Activated naive CD8-positive, alpha-beta T cell treated with anti-CD3 and anti-CD28 coated beads, Interleukin-2, amount 50 U/mL, for 24 hours (primary cell): ENCODE measurements at regions not wholly inside any gene's neighbourhood (a gene's known extent, or its start where the extent isn't known, plus 50 kb on each side); places are given as distances from the start of the nearest gene placed in this dataset.

Source experiments
- ATAC-seq: fragments of 150-1000 bp; cut with Tn5 transposase; one replicate; pipeline ENCODE4 v1.10.0; 2021
- DNase-seq: peaks from one replicate; pipeline ENCODE4 v3.0.0; 2021
- H3K27ac Mint-ChIP-seq: one replicate; pipeline ENCODE4 v1.8.0; 2021; ENCODE audit warnings: mild to moderate bottlenecking, mixed read lengths
- H3K27me3 Mint-ChIP-seq: one replicate; pipeline ENCODE4 v1.8.0; 2021; ENCODE audit warnings: mixed read lengths
- H3K36me3 Mint-ChIP-seq: one replicate; pipeline ENCODE4 v1.8.0; 2021; ENCODE audit warnings: low read depth, mixed read lengths
- H3K4me1 Mint-ChIP-seq: one replicate; pipeline ENCODE4 v1.8.0; 2021; ENCODE audit warnings: mixed read lengths
- H3K4me3 Mint-ChIP-seq: one replicate; pipeline ENCODE4 v1.8.0; 2021; ENCODE audit warnings: mild to moderate bottlenecking, moderate library complexity, mixed read lengths
- H3K9me3 Mint-ChIP-seq: one replicate; pipeline ENCODE4 v1.8.0; 2021; ENCODE audit warnings: mixed read lengths

DNA sequence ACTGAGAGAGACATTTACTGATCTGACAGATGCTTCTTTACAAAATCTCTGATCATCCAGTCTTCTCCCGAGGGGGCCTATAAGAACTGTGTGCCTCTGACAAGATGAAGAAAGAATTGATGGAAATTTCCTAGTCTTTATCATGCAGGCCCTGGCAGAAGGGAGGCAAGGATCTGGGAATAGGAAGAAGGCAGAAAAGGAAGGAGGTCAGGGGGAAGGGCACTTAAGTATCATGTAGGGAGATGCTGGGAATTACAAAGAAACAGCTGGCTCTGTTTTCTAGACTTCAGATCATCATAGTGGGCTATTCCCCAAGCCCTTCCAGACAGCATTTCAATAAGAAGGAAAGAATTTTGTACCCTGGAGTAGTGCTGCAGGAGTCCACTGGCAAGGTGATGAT is 243.3 kb upstream of the MOCS1 start:
- DNase-seq: no peak
- no peaks in the 10 kb centered on the region for H3K36me3 Mint-ChIP-seq
- H3K4me3 Mint-ChIP-seq: no peak overlapping the region
- H3K9me3 Mint-ChIP-seq: no peaks in the 10 kb centered on the region
- peaks cover 14% of the 10 kb centered on the region for H3K27me3 Mint-ChIP-seq
- ATAC-seq: no peak
- no peaks in the 10 kb centered on the region for H3K4me1 Mint-ChIP-seq
- H3K27ac Mint-ChIP-seq: no peak overlapping the region

DNA sequence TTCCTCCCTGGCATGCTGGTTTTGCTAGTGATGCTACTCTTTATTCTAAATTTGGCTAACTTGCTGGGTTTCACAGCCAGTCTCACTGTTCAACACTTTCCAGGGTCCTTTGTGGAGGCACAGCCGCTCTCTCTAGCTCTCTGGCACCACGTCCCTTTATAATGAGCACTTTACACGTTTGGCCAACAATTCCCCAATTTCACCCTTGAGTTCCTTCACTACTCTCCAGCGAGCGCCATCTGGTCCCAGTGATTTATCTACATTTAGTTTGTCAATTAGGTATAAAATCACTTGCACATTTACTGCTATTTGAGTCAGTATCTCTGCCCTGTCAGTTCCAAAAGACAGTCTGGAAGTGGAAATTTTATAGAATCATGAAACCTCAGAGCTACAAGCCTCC is 241.9 kb upstream of the MOCS1 start:
- H3K4me1 Mint-ChIP-seq: no peaks in the 10 kb centered on the region
- H3K36me3 Mint-ChIP-seq: no peaks in the 10 kb centered on the region
- no peaks in the 10 kb centered on the region for H3K9me3 Mint-ChIP-seq
- DNase-seq (no peak), ATAC-seq (no peak)
- H3K27me3 Mint-ChIP-seq: peaks cover 16% of the 10 kb centered on the region
- H3K27ac Mint-ChIP-seq: no peak overlapping the region
- no peak overlapping the region for H3K4me3 Mint-ChIP-seq

DNA sequence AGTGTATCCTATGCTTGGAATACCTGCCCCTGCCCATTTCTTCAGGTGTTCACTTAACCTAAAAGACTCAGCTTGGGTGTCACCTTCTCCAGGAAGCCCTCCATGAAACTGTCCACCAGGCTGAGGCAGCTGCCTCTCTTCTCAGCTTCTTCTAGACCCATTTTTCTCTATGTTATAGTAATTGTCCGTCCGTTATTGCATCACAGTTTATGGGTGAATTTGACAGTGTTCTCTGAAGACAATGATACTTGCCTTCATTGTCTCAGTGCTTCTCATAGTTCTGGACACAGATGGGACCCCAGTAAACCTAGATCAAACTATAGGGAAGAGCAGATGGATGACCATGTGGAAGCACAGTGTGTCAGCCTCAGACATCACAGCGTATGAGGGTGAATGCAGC is 238.0 kb upstream of the MOCS1 start:
- Mint-ChIP-seq H3K27ac (no peak overlapping the region), H3K9me3 (no peaks in the 10 kb centered on the region), H3K36me3 (no peaks in the 10 kb centered on the region), H3K4me1 (no peaks in the 10 kb centered on the region), H3K27me3 (peaks cover 17% of the 10 kb centered on the region), H3K4me3 (no peak overlapping the region)
- DNase-seq: no peak
- ATAC-seq: no peak

DNA sequence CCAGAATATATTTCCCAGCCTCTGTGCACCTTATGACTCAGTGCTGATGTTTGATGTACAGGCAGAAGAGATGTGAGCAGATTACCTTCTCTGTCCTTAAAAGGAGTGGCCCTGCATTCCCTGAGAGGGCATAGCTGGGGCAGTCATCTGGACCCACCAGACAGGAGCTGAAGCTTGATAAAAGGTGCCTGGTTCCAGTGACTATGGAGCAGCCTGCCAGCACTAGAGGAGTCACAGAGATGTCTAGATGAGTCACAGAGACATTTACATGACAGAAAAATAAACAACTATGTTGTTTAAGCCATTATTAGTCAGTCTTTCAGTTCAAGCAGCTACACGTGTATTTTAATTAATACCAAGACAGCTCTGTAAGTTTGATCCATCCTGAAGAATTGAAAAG is 237.1 kb upstream of the MOCS1 start:
- no peaks in the 10 kb centered on the region for H3K4me1 Mint-ChIP-seq
- H3K27ac Mint-ChIP-seq: no peak overlapping the region
- ATAC-seq (no peak), DNase-seq (no peak)
- peaks cover 15% of the 10 kb centered on the region for H3K27me3 Mint-ChIP-seq
- no peaks in the 10 kb centered on the region for H3K9me3 Mint-ChIP-seq
- H3K36me3 Mint-ChIP-seq: no peaks in the 10 kb centered on the region
- no peak overlapping the region for H3K4me3 Mint-ChIP-seq

DNA sequence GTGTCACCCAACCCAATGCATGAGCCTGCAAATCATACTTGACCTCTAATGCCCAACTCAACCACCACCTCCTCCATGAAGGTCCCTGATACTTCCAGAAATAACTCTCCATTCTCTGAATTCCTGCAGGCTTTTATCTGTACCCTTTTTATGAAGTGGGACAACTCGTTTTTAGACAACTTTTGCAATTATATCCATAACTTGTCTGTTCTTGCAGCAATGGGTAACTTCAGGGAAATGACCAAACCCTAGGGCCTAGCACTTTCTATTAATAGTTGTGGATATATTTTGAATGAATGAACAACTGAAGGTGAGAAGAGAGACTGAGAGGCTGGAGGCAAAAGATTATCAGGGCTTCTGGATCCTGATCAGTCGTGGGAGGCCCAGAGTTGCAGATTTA is 236.6 kb upstream of the MOCS1 start:
- Mint-ChIP-seq H3K36me3 (no peaks in the 10 kb centered on the region), H3K4me1 (no peaks in the 10 kb centered on the region), H3K27ac (no peak overlapping the region), H3K27me3 (peaks cover 15% of the 10 kb centered on the region), H3K4me3 (no peak overlapping the region), H3K9me3 (no peaks in the 10 kb centered on the region)
- no peak for DNase-seq
- no peak for ATAC-seq

DNA sequence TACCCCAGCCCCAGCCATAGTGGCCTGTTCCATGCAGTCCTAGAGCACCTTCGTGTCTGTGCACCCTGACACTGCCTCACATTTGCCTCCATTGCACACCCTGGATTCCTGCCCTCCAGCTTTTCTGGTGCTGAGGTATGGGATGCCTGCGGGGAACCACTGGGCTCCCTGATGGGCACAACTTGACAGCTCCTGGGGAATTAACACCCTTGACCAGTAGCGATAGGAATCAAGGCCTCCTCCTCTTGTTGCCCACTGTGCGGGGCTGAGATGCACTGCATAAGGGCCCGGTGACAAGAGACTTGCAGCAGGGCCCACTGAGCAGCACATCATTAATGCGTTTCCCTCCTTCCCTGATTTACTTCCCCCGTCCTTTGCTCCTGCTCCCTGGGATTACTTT is 235.6 kb upstream of the MOCS1 start:
- DNase-seq: no peak
- no peak overlapping the region for H3K27ac Mint-ChIP-seq

DNA sequence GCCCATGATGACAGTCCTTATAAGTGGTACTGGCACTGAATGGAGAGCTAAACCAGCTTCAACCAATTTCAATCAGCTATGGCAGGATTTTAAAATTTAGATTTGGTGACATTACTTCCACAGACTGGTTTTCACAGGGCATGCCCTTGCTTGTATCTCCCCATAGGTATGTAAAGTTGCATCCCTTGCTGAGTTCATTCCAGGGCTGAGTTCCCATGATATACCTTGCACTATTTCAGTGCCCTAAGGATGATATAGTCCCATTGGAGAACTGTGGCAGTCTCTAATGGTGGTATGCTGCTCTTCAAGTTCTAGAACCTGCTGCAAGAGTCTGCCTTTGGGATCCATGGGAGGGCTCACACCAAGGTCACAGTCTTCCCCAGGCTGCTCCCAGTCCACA is 232.7 kb upstream of the MOCS1 start:
- Mint-ChIP-seq H3K36me3 (no peaks in the 10 kb centered on the region), H3K9me3 (no peaks in the 10 kb centered on the region), H3K27me3 (peaks cover 8% of the 10 kb centered on the region), H3K4me3 (no peak overlapping the region), H3K27ac (no peak overlapping the region), H3K4me1 (no peaks in the 10 kb centered on the region)
- ATAC-seq (no peak), DNase-seq (no peak)

More for the DNA sequence above, 235.6 kb upstream of the MOCS1 start:
- H3K4me1 Mint-ChIP-seq: no peaks in the 10 kb centered on the region
- no peak for ATAC-seq
- H3K9me3 Mint-ChIP-seq: no peaks in the 10 kb centered on the region
- H3K4me3 Mint-ChIP-seq: no peak overlapping the region
- no peaks in the 10 kb centered on the region for H3K36me3 Mint-ChIP-seq
- peaks cover 10% of the 10 kb centered on the region for H3K27me3 Mint-ChIP-seq

DNA sequence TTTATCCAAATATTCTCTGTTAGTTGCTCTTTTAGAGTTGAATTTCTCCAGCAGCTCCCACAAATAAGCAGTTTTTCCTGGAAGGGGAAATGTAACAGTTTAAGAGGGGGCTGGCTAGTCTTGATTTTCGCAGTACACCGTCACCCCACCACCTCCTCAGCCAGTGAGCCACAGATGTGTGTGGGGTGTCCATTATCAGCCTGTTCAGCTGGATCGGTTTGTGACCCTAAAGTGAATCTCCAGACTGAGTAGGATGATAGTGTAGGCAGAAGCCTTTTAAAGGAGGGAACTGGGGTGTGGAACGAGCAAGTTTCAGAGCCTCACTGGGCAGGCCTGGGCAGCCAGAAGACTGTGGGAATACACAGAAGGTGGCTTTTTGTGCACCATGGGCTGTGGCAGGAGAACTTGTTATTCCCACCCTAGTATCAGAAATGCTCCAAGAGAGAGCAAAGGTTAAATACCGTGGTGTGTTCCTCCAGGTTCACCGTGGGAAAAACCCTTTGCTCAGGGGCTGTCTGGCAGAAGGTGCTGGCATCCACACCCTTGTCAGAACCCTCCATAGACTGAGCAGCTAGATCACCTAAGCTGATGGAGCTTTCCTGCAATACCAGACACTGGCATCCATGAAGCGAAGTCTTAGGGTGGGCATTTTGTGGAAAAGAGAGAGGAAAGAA is 230.9 kb upstream of the MOCS1 start:
- no peak for ATAC-seq
- H3K36me3 Mint-ChIP-seq: no peaks in the 10 kb centered on the region
- DNase-seq: no peak
- no peak overlapping the region for H3K27ac Mint-ChIP-seq
- H3K4me3 Mint-ChIP-seq: no peak overlapping the region
- H3K4me1 Mint-ChIP-seq: no peaks in the 10 kb centered on the region
- peaks cover 7% of the 10 kb centered on the region for H3K27me3 Mint-ChIP-seq
- H3K9me3 Mint-ChIP-seq: no peaks in the 10 kb centered on the region

DNA sequence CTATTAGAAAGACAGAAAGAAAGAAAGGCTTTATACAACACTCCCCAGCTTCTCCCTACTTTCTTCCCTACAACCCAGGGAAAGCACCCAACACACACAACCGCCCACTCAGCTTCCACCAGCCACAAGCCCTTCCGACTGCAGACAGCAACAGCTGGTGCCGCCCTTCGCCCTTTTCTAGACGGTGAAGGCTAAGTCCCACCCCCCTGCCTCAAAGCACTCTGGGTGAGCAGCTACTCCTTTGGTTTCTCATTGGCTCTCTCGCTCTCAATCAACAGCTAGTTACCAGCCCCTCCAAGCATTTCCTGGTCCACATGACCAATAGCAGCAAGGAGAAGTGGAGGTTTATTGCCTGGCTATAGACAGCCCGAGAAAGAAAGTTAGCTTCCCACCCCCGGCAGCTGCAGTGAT is 230.1 kb upstream of the MOCS1 start:
- Mint-ChIP-seq H3K27ac (no peak overlapping the region), H3K4me3 (no peak overlapping the region), H3K36me3 (no peaks in the 10 kb centered on the region), H3K4me1 (no peaks in the 10 kb centered on the region), H3K9me3 (no peaks in the 10 kb centered on the region), H3K27me3 (peaks cover 5% of the 10 kb centered on the region)
- no peak for ATAC-seq
- no peak for DNase-seq

DNA sequence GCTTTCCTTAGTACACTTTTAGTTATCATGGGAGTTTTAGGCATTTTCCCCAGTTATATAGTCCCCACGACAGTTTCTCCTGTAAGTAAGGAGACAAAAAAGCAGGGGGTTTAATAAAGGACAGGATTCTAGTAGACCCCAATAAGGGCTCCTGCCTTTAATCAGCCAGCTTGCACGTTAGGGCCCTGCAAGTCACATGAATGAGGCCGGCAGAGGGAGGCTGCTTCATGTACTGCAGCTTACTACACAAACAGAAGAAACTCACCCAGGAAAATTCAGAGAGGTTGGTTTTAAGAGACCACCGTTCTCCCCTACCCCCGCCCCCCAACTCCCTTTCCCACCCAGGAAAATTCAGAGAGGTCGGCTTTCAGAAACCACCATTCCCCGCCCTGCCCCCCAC is 229.7 kb upstream of the MOCS1 start:
- ATAC-seq: no peak
- H3K27ac Mint-ChIP-seq: no peak overlapping the region
- no peak overlapping the region for H3K4me3 Mint-ChIP-seq
- no peaks in the 10 kb centered on the region for H3K4me1 Mint-ChIP-seq
- H3K27me3 Mint-ChIP-seq: peaks cover 5% of the 10 kb centered on the region
- H3K36me3 Mint-ChIP-seq: no peaks in the 10 kb centered on the region
- DNase-seq: no peak
- no peaks in the 10 kb centered on the region for H3K9me3 Mint-ChIP-seq

DNA sequence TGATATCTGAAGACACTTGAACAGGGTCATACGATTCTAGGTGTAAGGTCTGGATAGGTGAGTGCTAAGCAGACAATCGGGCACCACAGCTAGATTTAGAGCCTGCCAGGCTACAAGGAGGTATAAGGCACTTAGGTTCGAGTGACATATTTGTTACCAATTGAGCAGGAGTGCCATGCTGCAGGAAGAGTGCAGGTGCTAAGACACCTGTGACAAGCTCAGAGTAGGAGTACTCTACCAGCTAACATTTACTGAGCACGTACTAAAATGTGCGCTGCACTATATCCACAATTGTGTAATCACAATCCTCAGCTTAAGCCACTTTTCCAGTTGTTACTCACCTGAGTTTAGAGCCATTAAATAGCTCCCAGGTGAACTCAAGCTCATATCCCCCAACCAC is 227.8 kb upstream of the MOCS1 start:
- Mint-ChIP-seq H3K27ac (no peak overlapping the region), H3K4me3 (no peak overlapping the region), H3K27me3 (no peaks in the 10 kb centered on the region), H3K9me3 (no peaks in the 10 kb centered on the region), H3K36me3 (no peaks in the 10 kb centered on the region), H3K4me1 (no peaks in the 10 kb centered on the region)
- no peak for DNase-seq
- ATAC-seq: no peak

DNA sequence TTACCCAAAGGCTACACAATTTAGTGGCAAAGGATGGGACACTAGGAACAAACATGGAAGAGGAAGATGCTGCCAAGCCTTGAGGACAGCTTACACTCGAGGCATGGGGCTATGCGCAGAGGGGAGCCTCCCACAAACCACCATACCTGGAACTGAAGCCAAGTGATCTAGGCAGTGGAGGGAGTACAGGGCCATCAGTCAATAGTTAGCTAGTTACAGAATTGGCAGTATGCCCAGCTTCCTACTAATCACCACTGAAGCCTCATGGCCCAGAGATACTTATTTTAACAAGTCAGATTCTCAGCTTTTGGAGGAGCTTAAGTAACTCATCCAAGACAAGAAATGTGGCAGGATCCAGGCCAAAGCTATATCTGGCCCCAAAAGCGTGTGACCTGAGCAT is 226.6 kb upstream of the MOCS1 start:
- ATAC-seq (no peak), DNase-seq (no peak)
- H3K27ac Mint-ChIP-seq: no peak overlapping the region
- no peak overlapping the region for H3K4me3 Mint-ChIP-seq
- no peaks in the 10 kb centered on the region for H3K4me1 Mint-ChIP-seq
- H3K27me3 Mint-ChIP-seq: peaks cover 2% of the 10 kb centered on the region
- H3K36me3 Mint-ChIP-seq: no peaks in the 10 kb centered on the region
- H3K9me3 Mint-ChIP-seq: no peaks in the 10 kb centered on the region

DNA sequence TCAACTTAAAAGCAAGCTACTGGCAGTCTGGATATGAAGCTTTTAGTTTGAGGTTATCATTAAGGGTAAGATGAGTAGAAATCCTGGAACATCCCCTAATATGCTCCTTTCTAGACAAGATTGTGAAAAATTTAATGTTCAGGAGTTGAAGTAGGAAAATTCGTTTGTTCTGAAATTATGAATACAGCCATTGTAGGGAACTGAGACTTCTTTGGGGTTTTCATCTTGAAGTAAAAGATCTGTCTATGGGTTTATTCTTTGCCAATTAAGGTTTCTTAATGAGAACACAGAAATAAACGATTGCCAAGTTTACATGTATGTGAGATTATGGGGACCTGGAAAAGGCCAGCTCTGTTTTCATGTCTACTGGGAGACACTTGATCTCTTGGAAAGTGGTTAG is 225.6 kb upstream of the MOCS1 start:
- ATAC-seq (no peak), DNase-seq (no peak)
- Mint-ChIP-seq H3K36me3 (no peaks in the 10 kb centered on the region), H3K4me1 (no peaks in the 10 kb centered on the region), H3K4me3 (no peak overlapping the region), H3K27me3 (peaks cover 7% of the 10 kb centered on the region), H3K9me3 (no peaks in the 10 kb centered on the region), H3K27ac (no peak overlapping the region)

DNA sequence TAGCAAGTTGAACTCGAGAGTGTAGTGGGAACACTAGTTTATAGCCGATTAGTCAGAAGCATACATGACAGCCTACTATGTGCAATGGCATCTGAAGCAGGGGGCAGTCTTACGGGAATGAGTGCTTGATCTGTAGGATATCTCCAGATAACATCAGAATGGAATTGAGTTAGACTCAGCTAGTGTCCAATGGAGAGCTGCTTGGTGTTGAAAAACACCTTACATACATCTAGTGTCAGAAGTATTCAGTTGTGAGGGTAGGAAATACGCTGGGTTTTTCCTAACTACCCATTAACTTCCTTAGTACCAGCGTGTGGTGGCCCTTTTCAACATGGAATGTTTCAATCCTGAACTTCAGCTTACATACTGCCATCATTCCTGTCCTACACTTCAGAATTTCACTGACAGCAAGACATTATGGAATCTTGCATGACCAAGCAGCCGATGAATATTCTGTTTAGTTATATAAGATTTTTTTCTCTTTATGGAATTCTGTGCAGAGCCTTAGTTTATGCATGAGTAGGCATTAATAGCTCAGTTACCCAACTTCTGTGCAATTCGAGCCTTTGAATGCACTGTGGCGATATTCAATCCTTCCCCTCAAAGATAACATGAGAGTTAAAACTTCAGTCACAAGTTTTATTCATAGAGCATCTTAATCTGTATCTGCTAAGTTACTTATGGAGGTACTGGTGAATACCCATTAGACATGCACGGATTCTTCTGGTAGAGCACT is 218.6 kb upstream of the MOCS1 start:
- peaks cover 8% of the 10 kb centered on the region for H3K27me3 Mint-ChIP-seq
- DNase-seq: no peak

DNA sequence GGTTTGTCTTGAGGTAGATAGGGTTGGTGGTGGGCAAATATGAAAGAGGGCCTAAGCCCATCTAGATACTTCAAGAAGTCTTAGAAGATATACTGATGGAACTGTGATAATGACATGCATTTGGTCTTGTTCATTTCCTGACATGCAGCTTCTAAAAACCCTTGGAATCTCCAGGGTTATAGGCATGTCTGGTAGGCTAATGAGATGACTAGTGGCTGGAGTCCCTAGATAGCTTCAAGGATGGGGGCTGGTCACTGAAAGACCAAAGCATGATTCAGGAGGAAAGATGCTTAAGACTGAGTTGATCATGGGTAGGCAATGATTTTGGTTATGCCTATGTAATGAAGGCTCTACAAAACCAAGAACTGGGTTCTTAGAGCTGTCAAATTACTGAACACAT is 217.9 kb upstream of the MOCS1 start:
- H3K36me3 Mint-ChIP-seq: no peaks in the 10 kb centered on the region
- no peak for ATAC-seq
- no peak overlapping the region for H3K4me3 Mint-ChIP-seq
- H3K27me3 Mint-ChIP-seq: peaks cover 8% of the 10 kb centered on the region
- no peaks in the 10 kb centered on the region for H3K9me3 Mint-ChIP-seq
- H3K27ac Mint-ChIP-seq: no peak overlapping the region
- peaks cover 4% of the 10 kb centered on the region for H3K4me1 Mint-ChIP-seq
- DNase-seq: no peak

More for the DNA sequence above, 218.6 kb upstream of the MOCS1 start:
- no peak for ATAC-seq
- H3K4me1 Mint-ChIP-seq: peaks cover 4% of the 10 kb centered on the region
- H3K4me3 Mint-ChIP-seq: no peak overlapping the region
- H3K27ac Mint-ChIP-seq: no peak overlapping the region
- H3K36me3 Mint-ChIP-seq: no peaks in the 10 kb centered on the region
- no peaks in the 10 kb centered on the region for H3K9me3 Mint-ChIP-seq
